ENCODE measurements at regions not wholly inside any gene's neighbourhood (a gene's known extent, or its start where the extent isn't known, plus 50 kb on each side); places are given as distances from the start of the nearest gene placed in this dataset.

DNA sequence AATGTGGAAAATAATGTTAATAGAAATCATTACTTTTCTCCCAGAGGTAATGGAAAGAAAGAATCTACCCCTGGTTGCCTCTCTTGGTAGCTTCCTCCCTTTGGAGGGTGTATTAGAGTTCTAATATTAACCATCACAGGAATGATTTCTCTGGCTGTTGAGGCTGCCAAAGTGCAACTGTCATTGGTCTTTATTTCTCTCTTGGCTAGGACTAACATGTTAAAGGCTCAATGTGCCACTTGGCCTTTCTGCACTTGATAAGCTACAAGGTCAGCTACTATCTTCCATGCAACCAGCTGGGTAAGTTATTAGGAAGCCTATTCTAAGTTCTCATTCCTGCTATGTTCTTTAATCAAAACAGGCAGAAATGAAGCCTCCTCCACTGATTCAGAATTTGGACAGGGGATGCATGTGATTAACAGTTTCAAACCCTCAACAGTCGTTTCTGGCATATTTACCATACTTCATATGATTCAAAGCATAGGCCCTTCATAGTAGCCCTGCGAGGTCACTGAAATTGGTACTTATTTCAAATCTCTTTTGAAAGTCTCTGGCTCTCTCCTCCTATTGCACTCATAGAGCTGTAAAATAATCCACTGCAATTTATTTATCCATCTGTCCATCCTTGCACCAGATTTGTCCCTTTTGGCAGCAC is 645.0 kb downstream of the SORCS1 start:
- Histone ChIP-seq H3K4me2 (ENCODE audit: insufficient read depth, low read length) (no peak overlapping the region), H3K27ac (ENCODE audit: insufficient read depth, low read depth, low read length) (no peak overlapping the region), H4K20me1 (replicated peaks; ENCODE audit: control insufficient read depth, extremely low read depth, insufficient read depth, low read length) (no peaks in the 10 kb centered on the region), H3K9me3 (replicated peaks; ENCODE audit: control insufficient read depth, insufficient read depth, low read length) (no peaks in the 10 kb centered on the region), H3K4me3 (replicated peaks in 1 of 3; ENCODE audit: insufficient read depth in 1 of 3, low read depth in 1 of 3, low read length in 3 of 3) (no peak overlapping the region), H3K4me1 (ENCODE audit: control insufficient read depth, extremely low read depth, insufficient read depth, low read length) (no peaks in the 10 kb centered on the region), H3K9me1 (replicated peaks; ENCODE audit: control insufficient read depth, extremely low read depth, insufficient read depth, low read length) (no peaks in the 10 kb centered on the region), H3K79me2 (ENCODE audit: control insufficient read depth, insufficient read depth, low read length) (no peaks in the 10 kb centered on the region), H3K27me3 (ENCODE audit: control insufficient read depth in 2 of 2, insufficient read depth in 2 of 2, low read length in 2 of 2) (no peaks in the 10 kb centered on the region), H3K36me3 (ENCODE audit: control insufficient read depth in 2 of 2, extremely low read depth in 1 of 2, insufficient read depth in 2 of 2, low read length in 2 of 2) (no peaks in the 10 kb centered on the region), H3K9ac (replicated peaks; ENCODE audit: extremely low read depth, insufficient read depth, low read length) (no peak overlapping the region), H2AFZ (ENCODE audit: low read depth, low read length) (no peak overlapping the region)
- dilution Hi-C loops (cut with MboI; ENCODE audit: extremely low pct_ligation_motif_present, low sequenced_read_pairs), result no loop called here
- intact Hi-C loops (cut with micrococcal nuclease), result no loop called here
- CTCF ChIA-PET, result no interaction called here
- no peak for DNase-seq (ENCODE audit: low read depth, low spot score)
- POLR2A ChIA-PET, result no interaction called here
- FAIRE-seq, result no peak
- TF ChIP-seq, protein P1, sequence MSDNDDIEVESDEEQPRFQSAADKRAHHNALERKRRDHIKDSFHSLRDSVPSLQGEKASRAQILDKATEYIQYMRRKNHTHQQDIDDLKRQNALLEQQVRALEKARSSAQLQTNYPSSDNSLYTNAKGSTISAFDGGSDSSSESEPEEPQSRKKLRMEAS (IDR thresholded peaks at IDR 0.05; ENCODE audit: insufficient read depth, insufficient read length), result no peak
- TF ChIP-seq GATA2 (IDR thresholded peaks at IDR 0.05; ENCODE audit: insufficient read depth, insufficient read length, low read depth, low read length) (no peak), JUN (IDR thresholded peaks at IDR 0.05; ENCODE audit: borderline replicate concordance, insufficient read depth, insufficient read length, low read depth) (no peak), EZH2 (IDR thresholded peaks at IDR 0.05; ENCODE audit: borderline replicate concordance, low read depth, low read length, severe bottlenecking) (no peak), CTCF (IDR thresholded peaks at IDR 0.05; ENCODE audit: extremely low read depth in 1 of 2, insufficient read depth in 1 of 2, low read depth in 1 of 2, low read length in 2 of 2) (no peak), POLR2A (IDR thresholded peaks at IDR 0.05; ENCODE audit: low read depth, low read length) (no peak), MYC (IDR thresholded peaks at IDR 0.05; ENCODE audit: low read depth, low read length) (no peak), POLR2AphosphoS5 (IDR thresholded peaks at IDR 0.05; ENCODE audit: insufficient read depth, low read depth, low read length) (no peak), FOS (IDR thresholded peaks at IDR 0.05; ENCODE audit: borderline replicate concordance, insufficient read depth, low read length) (no peak)
- BruUV-seq (replicated peaks), result no TSS peak

Data from endothelial cell of umbilical vein (primary cell).